EH (cell line): ENCODE measurements at regions not wholly inside any gene's neighbourhood (a gene's known extent, or its start where the extent isn't known, plus 50 kb on each side); places are given as distances from the start of the nearest gene placed in this dataset.
"Not testable (repeated sequence)": the region's sequence is repeated elsewhere in the genome, so short reads cannot be mapped to it uniquely, and the experiment has no call there.

ENCODE experiments used
- DNase-seq: peaks from one replicate; pipeline ENCODE4 v3.0.0-alpha.2; 2015; ENCODE audit warnings: low read depth

DNA sequence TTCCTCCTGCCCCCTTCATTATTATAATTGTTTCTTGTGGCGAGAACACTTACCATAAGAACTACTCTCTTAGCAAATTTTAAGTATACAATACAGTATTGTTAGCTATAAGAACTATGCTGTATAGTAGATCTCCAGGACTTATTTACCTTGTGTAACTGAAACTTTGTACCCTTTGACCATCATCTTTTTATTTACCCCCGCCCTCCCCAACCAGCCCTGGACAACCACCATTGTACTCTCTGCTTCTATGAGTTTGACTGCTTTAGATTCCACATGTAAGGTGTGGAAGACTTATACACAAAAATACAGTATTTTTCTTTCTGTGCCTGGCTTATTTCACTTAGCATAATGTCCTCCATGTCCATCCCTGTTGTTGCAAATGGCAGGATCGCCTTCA, 161.1 kb downstream of the PHF8 start:
- no peak for DNase-seq

DNA sequence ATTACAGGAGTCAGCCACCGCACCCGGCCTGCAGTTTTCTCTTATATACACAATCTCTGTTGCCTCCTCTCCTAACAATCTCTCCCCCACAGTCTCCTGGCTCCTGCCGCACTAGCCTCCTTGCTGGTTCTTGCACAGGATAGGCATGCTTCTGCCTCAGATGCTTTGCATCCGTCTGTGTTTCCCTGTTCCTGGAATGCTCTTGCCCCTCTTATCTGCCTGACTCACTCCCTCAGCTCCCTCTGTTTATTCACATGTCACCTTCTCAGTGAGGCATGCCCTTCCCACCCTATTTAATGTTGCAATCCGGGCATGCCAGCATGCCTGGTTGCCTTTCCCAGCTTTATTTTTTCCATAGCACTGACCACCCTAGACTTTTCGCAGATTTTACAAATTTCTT, 161.9 kb downstream of the PHF8 start:
- peak; percentile 32 for DNase-seq

DNA sequence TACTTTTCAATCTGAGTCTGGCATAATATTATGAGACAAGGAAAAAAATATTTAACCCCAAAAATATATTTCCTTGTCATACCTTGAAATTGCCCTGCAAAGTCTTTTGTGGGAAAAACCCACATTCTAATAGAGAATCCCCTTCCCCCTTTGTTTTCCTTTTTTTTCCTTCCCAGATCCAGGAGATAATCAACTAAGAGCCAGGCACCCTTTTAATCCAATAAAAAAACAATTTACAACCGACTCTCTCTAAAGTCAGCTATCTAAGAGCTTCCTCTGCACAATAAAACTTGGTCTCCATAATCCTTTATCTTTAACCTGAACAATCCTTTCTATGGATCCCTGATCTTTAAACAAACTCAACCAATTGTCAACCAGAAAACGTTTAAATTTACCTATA, 163.5 kb downstream of the PHF8 start:
- DNase-seq = not testable (repeated sequence)

DNA sequence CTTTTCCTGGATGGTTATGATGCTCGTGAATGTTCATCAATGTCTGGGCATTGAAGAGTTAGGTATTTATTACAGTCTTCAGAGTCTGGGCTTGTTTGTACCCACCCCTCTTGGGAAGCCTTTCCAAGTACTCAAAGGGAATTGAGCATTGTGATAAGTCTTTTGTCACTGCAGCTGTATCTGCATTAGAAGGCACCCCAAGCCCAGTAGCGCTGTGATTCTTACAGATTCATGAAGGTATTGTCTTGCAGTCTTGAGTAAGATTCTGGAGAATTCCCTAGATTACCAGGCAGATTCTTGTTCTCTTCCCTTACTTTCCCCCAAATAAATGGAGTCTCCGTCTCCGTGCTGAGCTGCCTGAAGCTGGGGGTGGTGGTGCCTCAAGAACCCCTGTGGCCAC, 173.4 kb upstream of the HUWE1 start:
- no peak for DNase-seq

DNA sequence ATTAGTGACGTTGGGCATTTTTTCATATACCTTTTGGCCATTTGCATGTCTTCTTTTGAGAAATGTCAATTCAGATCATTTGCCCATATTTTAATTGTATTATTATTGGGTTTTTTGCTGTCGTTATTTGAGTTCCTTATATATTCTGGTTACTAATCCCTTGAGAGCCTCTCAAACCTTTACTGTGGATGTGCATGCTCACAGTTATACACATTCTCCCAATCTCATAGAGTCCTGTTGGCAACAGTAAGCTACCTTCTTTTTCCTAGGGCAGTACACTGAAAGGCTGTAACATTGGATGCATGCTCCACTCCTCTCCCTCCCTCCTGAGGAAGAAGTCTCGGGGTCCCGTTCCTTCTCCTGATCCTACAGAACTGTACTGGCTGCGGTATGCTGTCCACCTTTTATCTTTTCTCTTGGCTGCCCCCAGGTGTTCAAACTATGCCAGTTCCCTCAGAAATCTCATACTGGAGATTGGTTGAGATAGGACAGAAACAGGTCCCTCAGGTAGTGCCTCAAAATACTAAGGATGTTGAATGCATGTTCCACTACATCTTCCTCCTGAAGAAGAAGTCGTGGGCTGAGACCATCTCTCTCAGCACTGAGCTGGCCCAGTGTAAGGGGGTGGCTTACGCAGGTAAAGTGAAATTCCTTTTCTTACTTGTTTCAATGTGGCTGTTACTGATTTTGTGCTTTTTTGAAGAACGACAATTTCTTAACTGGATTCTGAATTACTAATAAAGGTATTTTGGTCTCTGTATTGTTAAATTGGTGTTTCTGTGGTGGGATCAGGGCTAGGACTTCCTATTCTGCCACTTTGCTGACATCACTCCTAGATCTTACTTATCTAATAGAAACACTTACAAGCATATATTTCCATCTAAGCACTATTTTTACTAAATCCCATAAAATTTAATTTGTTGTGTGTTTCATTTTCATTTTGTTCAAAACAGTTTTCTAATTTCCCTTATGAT, 145.4 kb upstream of the HUWE1 start:
- peak; percentile 27 for DNase-seq

DNA sequence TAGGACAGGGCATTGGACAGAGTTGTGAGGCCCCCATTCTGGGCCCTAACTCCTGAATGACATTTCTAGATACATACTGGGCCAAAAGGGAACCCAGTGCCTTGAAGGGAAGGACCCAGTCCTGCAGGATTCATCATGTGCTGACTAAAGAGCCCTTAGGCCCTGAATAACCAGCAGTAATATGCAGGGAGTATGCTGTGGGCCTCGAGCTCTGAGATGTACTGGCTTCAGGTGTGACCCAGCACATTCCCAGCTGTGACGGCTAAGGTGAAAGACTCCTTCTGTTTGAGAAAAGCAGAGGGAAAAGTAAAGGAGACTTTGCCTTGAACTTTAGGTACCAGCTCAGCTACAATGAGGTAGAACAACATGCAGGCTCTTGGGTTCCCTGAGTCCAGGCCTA, 138.2 kb upstream of the HUWE1 start:
- DNase-seq = no peak

DNA sequence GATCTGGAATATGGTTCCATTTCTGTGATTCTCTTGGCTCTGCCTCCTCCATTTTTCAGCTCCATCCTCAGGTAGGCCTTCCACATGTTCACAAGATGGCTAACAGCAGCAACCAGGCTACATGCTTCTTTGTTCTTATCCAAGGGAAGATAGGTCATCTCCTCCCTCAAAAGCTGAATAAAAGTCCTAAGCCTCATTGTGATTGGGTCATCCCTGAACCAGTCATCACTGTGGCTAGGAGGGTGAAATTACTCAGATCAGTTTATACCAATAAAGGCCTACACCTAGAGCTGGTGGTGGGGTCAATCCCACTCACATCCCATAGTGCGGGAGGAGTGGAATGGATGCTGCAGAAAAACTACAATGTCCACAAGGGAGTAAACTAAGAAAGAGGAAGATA, 131.6 kb upstream of the HUWE1 start:
- DNase-seq = not testable (repeated sequence)

DNA sequence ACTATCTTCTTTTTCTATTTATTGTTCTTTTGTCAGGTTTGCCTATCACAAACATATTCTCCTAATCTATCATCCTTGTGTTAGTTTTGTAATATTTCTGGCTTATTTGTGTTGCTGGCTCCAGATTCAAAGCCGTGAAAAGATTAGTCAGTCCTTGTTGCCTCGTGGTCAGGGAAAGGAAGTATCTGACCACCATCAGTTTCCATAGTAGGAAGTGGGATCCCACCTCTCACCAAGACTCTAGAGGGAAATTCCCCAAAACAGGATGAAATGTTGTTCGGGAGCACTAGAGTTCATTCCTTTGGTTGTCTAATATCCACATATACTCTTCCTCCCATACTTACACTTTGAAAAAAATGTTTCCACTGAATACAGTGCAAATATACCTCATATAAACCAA, 131.0 kb upstream of the HUWE1 start:
- DNase-seq = no peak

DNA sequence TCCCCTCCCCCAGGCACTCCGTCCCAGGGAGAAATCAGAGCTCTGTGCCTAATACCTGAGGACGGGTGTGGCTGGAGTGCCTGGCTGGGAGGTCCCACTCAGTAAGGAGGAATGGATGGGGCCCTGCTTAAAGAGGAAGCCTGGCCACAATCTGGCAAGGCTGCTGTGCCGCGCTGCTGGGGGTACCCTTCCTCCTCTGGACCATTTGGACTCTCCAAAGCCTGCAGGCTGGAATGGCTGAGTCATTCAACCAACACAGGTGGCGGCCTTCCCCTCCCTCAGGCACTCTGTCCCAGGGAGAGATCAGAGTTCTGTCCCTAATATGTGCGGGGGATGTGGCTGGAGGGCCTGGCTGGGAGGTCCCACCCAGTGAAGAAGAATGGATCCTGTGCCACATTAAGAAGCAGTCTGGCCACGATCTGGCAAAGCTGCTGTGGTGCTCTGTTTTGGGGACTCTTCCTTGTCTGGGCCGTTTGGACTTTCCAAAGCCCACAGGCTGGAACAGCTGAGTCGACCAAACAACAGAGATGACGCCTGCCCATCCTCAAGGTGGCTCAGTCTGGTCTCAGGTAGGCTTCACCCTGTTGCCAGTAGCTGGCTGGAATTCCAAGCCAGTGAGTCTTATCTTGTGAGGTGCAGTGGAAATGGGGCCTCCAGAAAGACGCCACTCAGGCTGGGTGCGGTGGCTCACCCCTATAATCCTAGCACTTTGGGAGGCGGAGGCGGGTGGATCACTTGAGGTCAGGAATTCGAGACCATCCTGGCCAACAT, 127.3 kb upstream of the HUWE1 start:
- no peak for DNase-seq

DNA sequence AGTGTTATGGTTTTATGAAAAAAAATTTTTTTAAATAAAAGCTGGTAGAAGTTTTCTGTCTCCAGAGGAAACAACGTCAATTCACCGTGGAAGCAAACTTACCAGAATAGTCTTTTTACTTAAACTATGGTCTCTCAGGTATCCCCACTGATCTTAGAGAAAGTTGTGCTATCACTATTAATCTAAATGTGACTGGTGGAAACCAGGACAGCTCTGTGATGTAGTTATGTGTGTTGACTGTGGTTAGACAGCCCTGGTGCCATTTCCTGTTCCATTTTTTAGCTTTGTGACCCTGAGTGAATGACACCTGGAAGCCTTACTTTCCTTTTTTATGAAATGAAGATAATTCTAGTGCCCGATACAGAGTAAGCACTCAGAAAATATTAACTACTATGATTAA, 111.8 kb upstream of the HUWE1 start:
- DNase-seq = no peak

DNA sequence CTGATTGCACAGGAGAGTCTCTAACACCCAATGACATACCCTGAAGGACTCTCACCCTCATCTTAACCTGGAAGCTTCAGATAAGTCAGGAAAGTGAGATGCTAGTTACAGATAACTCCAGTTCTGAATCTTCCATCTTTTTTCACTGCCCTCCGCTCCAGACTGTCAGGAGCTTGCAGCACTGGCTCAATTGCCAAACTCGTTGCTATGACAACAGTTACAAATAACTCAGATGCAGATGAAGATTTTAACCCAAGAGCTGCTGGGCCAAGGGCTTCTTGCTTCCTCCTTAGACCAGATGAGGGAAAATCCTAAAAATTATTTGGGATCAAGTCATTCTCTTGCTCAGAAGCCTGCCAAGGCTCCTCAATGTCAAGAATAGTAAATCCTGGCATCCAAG, 109.1 kb upstream of the HUWE1 start:
- peak; percentile 3 for DNase-seq

DNA sequence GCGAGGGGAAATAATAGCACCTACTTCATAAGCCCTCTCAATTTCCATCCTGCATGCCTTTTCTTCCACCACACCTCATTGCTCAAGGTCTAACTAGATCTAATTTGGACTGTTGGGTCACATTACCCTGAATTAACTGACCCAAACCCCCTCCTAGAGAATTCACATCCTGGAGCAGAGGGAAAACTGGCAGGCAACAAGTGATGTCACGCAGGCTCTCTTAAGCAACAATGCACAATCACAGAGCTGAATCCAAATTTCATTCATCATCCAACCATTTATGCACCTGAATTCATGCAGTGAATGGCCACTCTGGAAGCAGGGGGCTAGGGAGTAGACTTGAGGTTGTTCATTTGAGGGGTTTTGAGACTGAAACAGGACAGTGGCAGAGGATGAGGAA, 107.7 kb upstream of the HUWE1 start:
- DNase-seq = no peak

DNA sequence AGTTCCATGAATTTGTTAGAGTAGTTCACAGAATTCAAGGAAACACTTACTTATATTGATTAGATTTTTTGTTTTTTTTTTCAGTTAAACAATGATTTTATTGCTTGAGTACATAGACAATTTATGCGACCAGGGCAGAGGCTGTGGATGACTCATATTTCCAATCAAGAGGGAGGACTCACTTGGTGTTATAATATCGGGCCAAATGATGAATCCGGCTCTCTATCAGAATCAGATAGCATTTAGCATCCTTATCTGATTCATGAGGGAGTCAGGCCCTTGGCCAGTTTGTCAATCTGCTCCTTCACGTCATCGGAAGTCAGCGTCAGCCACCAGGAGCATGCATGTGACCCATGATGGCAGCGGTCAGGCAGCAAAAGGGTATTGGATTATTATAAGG, 82.3 kb upstream of the HUWE1 start:
- no peak for DNase-seq

DNA sequence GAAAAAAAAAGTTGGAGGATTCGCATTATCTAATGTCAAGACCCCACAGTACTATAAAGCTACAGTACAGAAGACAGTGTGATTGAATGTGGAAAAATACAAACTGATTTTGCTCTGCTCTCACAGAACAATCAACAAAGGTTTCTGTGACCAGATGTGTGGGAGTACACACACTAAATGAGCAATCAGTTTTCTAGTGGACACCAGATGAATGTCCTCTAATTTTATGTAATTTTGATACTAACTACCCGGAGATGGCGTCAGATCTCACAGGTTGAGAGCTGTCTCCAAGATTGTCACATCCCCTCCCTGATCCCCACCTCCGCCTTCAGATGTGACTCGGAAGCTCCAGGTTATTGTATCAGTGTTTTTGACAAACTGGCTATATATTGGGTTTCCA, 81.9 kb upstream of the HUWE1 start:
- no peak for DNase-seq

DNA sequence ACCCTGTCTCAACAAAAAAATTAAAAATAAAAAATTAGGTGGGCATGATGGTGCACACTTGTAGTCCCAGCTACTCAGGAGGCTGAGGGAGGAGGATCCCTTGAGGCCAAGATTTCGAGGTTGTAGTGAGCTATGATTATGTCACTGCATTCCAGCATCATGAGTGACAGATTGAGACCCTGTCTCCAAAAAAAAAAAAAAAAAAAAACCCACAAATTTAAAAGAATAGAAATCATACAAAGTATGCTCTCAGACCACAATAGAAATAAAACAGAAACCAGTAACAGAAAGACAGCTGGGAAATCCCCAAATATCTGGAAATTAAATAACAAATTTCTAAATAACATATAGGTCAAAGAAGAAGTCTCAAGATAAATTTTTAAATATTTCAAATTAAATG, 81.0 kb upstream of the HUWE1 start:
- DNase-seq = no peak

DNA sequence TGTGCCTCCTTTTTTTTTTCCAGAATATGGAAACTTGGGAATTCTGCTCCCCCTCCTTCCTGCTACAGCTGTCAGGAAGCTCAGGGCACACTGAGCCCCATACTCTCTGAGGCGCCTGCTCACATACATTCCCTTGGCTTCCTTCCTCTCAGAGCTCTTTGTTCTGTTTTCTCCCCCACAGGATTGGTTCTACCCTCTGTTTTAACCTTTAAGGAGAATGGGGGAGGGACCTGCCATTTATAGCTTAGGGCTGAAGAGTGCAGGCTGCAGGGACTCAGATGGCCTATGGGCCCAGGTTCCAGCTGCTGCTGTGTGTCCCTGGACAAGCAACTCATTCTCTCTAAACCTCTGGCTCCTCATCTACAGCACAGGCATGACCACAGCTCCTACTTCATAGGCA, 70.7 kb upstream of the HUWE1 start:
- not testable (repeated sequence) for DNase-seq

DNA sequence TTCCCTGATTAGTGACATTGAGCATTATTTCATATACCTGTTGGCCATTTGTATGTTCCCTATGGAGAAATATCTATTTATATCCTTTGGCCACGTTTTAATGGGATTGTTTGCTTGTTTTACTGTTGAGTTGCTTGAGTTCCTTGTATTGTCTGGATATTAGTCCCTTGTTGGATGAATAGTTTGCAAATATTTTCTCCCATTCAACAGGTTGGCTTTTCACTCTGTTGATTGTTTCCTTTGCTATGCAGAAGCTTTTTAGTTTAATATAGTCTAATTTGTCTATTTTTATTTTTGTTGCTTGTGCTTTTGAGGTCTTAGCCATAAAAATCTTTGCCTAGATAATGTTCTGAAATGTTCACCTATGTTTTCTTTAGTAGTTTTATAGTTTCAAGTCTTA, 60.2 kb upstream of the HUWE1 start:
- no peak for DNase-seq

DNA sequence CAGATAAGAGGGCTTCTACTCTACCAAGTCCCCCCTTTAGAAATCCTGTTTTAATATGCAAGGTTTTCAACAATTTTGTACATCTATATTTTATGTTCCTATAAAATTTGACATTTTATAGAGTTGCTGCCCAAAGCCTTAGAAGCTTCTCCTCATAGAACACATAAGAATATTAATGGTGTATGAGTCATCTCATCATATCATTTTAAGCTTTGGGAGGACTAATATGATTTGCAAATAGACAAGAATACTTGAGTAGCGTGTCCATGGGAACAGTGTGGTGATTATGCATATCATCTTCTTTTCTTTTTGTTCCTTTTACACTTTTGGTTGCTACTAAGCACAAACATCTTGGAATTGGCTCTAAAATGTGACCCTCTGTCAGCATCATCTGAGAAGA, 56.7 kb upstream of the HUWE1 start:
- no peak for DNase-seq

DNA sequence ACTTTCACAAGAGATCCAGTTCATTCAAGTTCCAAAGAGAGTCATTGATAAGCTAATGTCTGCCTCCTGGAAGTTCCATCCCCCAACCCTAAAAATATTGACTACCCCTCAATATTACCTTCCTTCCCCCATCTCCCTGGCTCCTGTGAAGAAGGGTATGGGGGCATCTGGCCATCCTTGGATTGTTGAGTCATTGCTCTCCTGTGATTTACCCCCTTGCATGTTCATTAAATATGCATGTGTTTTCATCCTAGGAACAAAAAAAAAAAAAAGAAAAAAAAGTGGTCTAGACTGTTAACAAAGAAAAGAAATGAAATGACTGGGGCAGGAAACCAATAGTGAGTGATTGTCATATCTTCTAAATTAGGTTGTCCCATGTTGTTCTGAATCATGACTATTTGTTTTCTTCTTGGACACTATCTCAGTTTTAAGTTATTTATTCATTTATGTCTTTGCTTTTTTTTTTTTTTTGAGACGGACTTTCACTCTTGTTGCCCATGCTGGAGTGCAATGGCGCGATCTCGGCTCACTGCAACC, 51.9 kb upstream of the HUWE1 start:
- no peak for DNase-seq
